Sigmoid colon (tissue), 6 donors: ENCODE measurements at regions not wholly inside any gene's neighbourhood (a gene's known extent, or its start where the extent isn't known, plus 50 kb on each side); places are given as distances from the start of the nearest gene placed in this dataset.

Experiments
- DNase-seq: peaks from one replicate; pipeline ENCODE4 v3.0.0-alpha.2; 2019
- H3K27ac ChIP-seq, 4 donors: fragments of 200-600 bp; sonication (generic); one replicate each; pipeline ENCODE4 v1.5.1; 2016 to 2019; ENCODE audit warnings: mild to moderate bottlenecking in 1 of 4
- H3K27me3 ChIP-seq, 3 donors: fragments of 200-600 bp; sonication (generic); one replicate each; pipeline ENCODE4 v1.5.1; 2019; ENCODE audit warnings: mild to moderate bottlenecking in 1 of 3
- H3K36me3 ChIP-seq, 4 donors: fragments of 200-600 bp; sonication (generic); one replicate each; pipeline ENCODE4 v1.5.1; 2016 to 2019
- H3K4me1 ChIP-seq, 4 donors: fragments of 200-600 bp; sonication (generic); one replicate each; pipeline ENCODE4 v1.5.1; 2017 to 2019
- H3K4me3 ChIP-seq, 4 donors: fragments of 200-600 bp; sonication (generic); one replicate each; pipeline ENCODE4 v1.5.1; 2017 to 2019; ENCODE audit warnings: mild to moderate bottlenecking in 2 of 4, moderate library complexity in 1 of 4
- H3K9me3 ChIP-seq, 4 donors: fragments of 200-600 bp in 3 of 4; sonication (generic) in 3 of 4; one replicate each; pipeline versions ENCODE4 v1.5.1 to v1.6.1; 2013 to 2019
- CTCF ChIP-seq, 4 experiments: fragments of 450-650 bp in 3 of 4; fragments of 200-600 bp in 1 of 4; IDR thresholded peaks; one replicate each; pipeline ENCODE4 v1.5.1; 2016 to 2019; ENCODE audit warnings: antibody characterized with exemption in 4 of 4, mild to moderate bottlenecking in 3 of 4, moderate library complexity in 2 of 4
- EP300 ChIP-seq, 4 donors: sonication (generic); formaldehyde crosslinking; IDR thresholded peaks; one replicate each; pipeline ENCODE4 v1.6.1; 2017; ENCODE audit warnings: antibody characterized with exemption in 4 of 4
- POLR2A ChIP-seq, 2 donors: fragments of 450-650 bp; IDR thresholded peaks; one replicate each; pipeline ENCODE4 v1.6.1; 2016; ENCODE audit warnings: antibody characterized with exemption in 2 of 2, mild to moderate bottlenecking in 2 of 2, moderate library complexity in 2 of 2
- POLR2AphosphoS5 ChIP-seq, 4 donors: sonication (generic); formaldehyde crosslinking; IDR thresholded peaks; one replicate each; pipeline ENCODE4 v1.6.1; 2017; ENCODE audit warnings: antibody characterized with exemption in 4 of 4
- WGBS, 2 donors: extraction: QIAGEN DNeasy Blood & Tissue Kit; methylation state at CpG; one replicate each; pipeline ENCODE4 v1.1.7; 2013; 5-methylcytosine and 5-hydroxymethylcytosine counted together
- intact Hi-C: fragments of 100-400 bp; cut with DNase I; formaldehyde crosslinking; loops from one replicate; pipeline ENCODE4 v1.15.1; 2023
- donor health status: healthy with polysubstance abuse.
- donor health status: healthy.

DNA sequence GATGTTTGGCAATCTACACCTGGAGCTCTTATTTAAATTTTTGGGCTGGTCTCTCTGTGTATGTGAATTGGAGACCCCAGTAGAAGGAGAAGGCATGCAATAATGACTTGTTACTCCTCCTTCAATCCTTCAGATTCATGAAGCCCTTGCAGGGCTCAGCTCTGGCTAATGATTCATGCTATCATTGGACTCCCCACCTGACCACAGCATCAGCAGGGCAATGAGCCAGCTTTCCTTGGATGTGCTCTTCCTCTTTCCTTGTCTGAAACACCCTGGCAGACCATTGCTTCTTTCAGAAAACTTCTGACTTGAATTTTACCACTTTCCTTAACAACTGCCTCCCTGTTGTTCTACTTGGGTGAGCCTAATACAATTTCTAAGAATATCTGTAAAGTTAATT lies 1019.2 kb downstream of the AACS start:
- H3K27ac ChIP-seq, result no peak overlapping the region

GRCh38 chr12:126086242-126086641 lies 1021.0 kb downstream of the AACS start:
- no peak for TF ChIP-seq POLR2AphosphoS5 (IDR thresholded peaks at IDR 0.05)
- TF ChIP-seq EP300 (IDR thresholded peaks at IDR 0.05), result no peak
- TF ChIP-seq POLR2A (IDR thresholded peaks at IDR 0.05), result no peak
- no peak for TF ChIP-seq CTCF (IDR thresholded peaks at IDR 0.05)
- Histone ChIP-seq H3K4me1 (no peaks in the 10 kb centered on the region), H3K27me3 (no peaks in the 10 kb centered on the region), H3K27ac (no peak overlapping the region), H3K9me3 (peaks cover 0 to 7% (median 0%) of the 10 kb centered on the region in 4 donors), H3K36me3 (no peaks in the 10 kb centered on the region), H3K4me3 (no peak overlapping the region)
- intact Hi-C loops, result no loop called here
- 11 to 71% methylated on average over 3 of the region's 3 CpGs for WGBS, 2 donors
- DNase-seq, result no peak

More for the DNA sequence above, 1019.2 kb downstream of the AACS start:
- intact Hi-C loops, result no loop called here
- Histone ChIP-seq H3K27me3 (no peaks in the 10 kb centered on the region), H3K4me3 (no peak overlapping the region), H3K36me3 (no peaks in the 10 kb centered on the region), H3K4me1 (no peaks in the 10 kb centered on the region), H3K9me3 (peaks cover 0 to 7% (median 0%) of the 10 kb centered on the region in 4 donors)
- TF ChIP-seq POLR2AphosphoS5 (IDR thresholded peaks at IDR 0.05) (no peak), POLR2A (IDR thresholded peaks at IDR 0.05) (no peak), CTCF (IDR thresholded peaks at IDR 0.05) (no peak), EP300 (IDR thresholded peaks at IDR 0.05) (no peak)
- no peak for DNase-seq

GRCh38 chr12:126087692-126088091 lies 1022.5 kb downstream of the AACS start:
- H3K36me3 ChIP-seq, result no peaks in the 10 kb centered on the region
- H3K4me3 ChIP-seq, result no peak overlapping the region
- TF ChIP-seq CTCF (IDR thresholded peaks at IDR 0.05) (no peak), POLR2A (IDR thresholded peaks at IDR 0.05) (no peak), POLR2AphosphoS5 (IDR thresholded peaks at IDR 0.05) (no peak), EP300 (IDR thresholded peaks at IDR 0.05) (no peak)
- H3K27ac ChIP-seq, result no peak overlapping the region
- no peaks in the 10 kb centered on the region for H3K27me3 ChIP-seq
- DNase-seq, result no peak
- H3K4me1 ChIP-seq, result no peaks in the 10 kb centered on the region
- intact Hi-C loops, result no loop called here
- peaks cover 0 to 11% (median 0%) of the 10 kb centered on the region in 4 donors for H3K9me3 ChIP-seq
- WGBS, 2 donors, result 65 to 67% methylated on average over 3 of the region's 3 CpGs

DNA sequence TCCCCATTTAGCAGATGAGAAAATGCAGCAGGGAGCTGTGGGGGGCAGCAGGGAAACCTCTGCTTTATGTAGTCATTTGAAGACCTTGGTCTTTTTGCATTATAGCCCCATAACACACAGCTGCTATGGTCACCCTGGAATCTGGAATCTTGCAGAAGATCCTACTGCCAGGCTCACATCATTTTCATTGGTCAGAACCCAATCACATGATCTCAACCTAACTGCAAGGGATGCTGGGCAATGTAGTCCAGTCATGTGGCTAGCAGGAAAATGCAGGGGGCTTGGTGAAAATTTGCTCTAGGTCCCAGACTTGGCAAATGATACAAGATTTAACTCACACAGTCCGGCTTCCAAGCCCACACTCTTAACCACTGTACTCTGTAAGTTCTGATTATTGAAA lies 1028.7 kb downstream of the AACS start:
- DNase-seq, result no peak
- Histone ChIP-seq H3K27ac (no peak overlapping the region), H3K4me3 (no peak overlapping the region), H3K27me3 (no peaks in the 10 kb centered on the region), H3K9me3 (peaks cover 0 to 4% (median 0%) of the 10 kb centered on the region in 4 donors), H3K4me1 (no peaks in the 10 kb centered on the region), H3K36me3 (no peaks in the 10 kb centered on the region)
- WGBS, 2 donors, result 89 to 95% methylated on average over 1 of the region's 1 CpG
- intact Hi-C loops, result no loop called here
- TF ChIP-seq POLR2AphosphoS5 (IDR thresholded peaks at IDR 0.05), result no peak
- no peak for TF ChIP-seq POLR2A (IDR thresholded peaks at IDR 0.05)
- no peak for TF ChIP-seq CTCF (IDR thresholded peaks at IDR 0.05)
- no peak for TF ChIP-seq EP300 (IDR thresholded peaks at IDR 0.05)
